ENCODE measurements at regions not wholly inside any gene's neighbourhood (a gene's known extent, or its start where the extent isn't known, plus 50 kb on each side); places are given as distances from the start of the nearest gene placed in this dataset.
"Not testable (repeated sequence)": the region's sequence is repeated elsewhere in the genome, so short reads cannot be mapped to it uniquely, and the experiment has no call there.

- POLR2A ChIA-PET: no interaction called here
- TF ChIP-seq ARNT (IDR thresholded peaks at IDR 0.05) (no peak), FOXK2 (IDR thresholded peaks at IDR 0.05) (no peak), TARDBP (IDR thresholded peaks at IDR 0.05) (no peak), LEF1 (IDR thresholded peaks at IDR 0.05; ENCODE audit: borderline replicate concordance) (no peak), BHLHE40 (IDR thresholded peaks at IDR 0.05; ENCODE audit: borderline replicate concordance) (no peak), FOXA1 (IDR thresholded peaks at IDR 0.05) (no peak), CTBP1 (IDR thresholded peaks at IDR 0.05; ENCODE audit: borderline replicate concordance) (no peak), HDGF (IDR thresholded peaks at IDR 0.05; ENCODE audit: borderline replicate concordance) (no peak)
- CTCF ChIA-PET: no interaction called here
- no peak for DNase-seq (ENCODE audit: extremely low spot score)
Observed at GRCh38 chr6:4480788-4481735, 295.1 kb upstream of the CDYL start.

DNA sequence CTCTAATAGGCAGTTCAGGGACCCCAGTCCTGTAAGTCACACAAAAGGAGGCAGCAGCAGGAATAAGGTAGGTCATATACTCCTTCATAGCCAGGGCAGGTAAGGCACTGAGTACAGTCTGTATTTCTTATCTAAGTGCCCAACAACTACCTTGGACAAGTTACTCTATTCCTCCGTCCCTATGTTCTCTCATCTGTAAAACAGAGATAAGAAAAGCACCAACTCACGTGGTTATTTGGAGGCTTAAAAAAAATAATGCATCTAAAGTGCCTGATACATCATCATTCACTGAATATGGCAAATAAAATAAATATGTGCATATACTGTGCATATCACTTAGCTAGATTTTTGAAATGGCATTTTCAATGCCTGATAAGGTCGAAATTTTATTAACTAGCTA is 298.1 kb upstream of the CDYL start:
- CTCF ChIA-PET: no interaction called here
- POLR2A ChIA-PET: no interaction called here
- no peak for TF ChIP-seq SP1 (IDR thresholded peaks at IDR 0.05)
- no peak for TF ChIP-seq FOXA1 (IDR thresholded peaks at IDR 0.05)
- no peak for TF ChIP-seq NFRKB (IDR thresholded peaks at IDR 0.05)
- no peak for TF ChIP-seq HDGF (IDR thresholded peaks at IDR 0.05; ENCODE audit: borderline replicate concordance)
- TF ChIP-seq, protein P1, sequence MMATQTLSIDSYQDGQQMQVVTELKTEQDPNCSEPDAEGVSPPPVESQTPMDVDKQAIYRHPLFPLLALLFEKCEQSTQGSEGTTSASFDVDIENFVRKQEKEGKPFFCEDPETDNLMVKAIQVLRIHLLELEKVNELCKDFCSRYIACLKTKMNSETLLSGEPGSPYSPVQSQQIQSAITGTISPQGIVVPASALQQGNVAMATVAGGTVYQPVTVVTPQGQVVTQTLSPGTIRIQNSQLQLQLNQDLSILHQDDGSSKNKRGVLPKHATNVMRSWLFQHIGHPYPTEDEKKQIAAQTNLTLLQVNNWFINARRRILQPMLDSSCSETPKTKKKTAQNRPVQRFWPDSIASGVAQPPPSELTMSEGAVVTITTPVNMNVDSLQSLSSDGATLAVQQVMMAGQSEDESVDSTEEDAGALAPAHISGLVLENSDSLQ (IDR thresholded peaks at IDR 0.05): no peak
- no peak for TF ChIP-seq TARDBP (IDR thresholded peaks at IDR 0.05)
- no peak for TF ChIP-seq SUZ12 (IDR thresholded peaks at IDR 0.05)
- TF ChIP-seq ELF4 (IDR thresholded peaks at IDR 0.05): no peak
- no peak for TF ChIP-seq BHLHE40 (IDR thresholded peaks at IDR 0.05; ENCODE audit: borderline replicate concordance)
- TF ChIP-seq L3MBTL2 (conservative IDR thresholded peaks at IDR 0.05): no peak
- TF ChIP-seq LEF1 (IDR thresholded peaks at IDR 0.05; ENCODE audit: borderline replicate concordance): no peak
- DNase-seq (ENCODE audit: extremely low spot score): no peak

- no peak for TF ChIP-seq SP1 (IDR thresholded peaks at IDR 0.05)
- TF ChIP-seq FOXK2 (IDR thresholded peaks at IDR 0.05): no peak
- no peak for TF ChIP-seq FOXA1 (IDR thresholded peaks at IDR 0.05)
- TF ChIP-seq SUZ12 (IDR thresholded peaks at IDR 0.05): no peak
- no peak for TF ChIP-seq ZNF384 (IDR thresholded peaks at IDR 0.05)
- TF ChIP-seq HDGF (IDR thresholded peaks at IDR 0.05; ENCODE audit: borderline replicate concordance): no peak
- TF ChIP-seq ARNT (IDR thresholded peaks at IDR 0.05): no peak
- no peak for TF ChIP-seq CTBP1 (IDR thresholded peaks at IDR 0.05; ENCODE audit: borderline replicate concordance)
- TF ChIP-seq NFRKB (IDR thresholded peaks at IDR 0.05): no peak
- no peak for TF ChIP-seq ELF4 (IDR thresholded peaks at IDR 0.05)
- ChIA-PET CTCF (no interaction called here), POLR2A (no interaction called here)
- no peak for DNase-seq (ENCODE audit: extremely low spot score)
Observed at GRCh38 chr6:4474810-4475209, 301.4 kb upstream of the CDYL start.

- no peak for DNase-seq (ENCODE audit: extremely low spot score)
- ChIA-PET CTCF (interaction anchor here (0.6 kb wide), 1 partner anchor 717 kb away, joined by 4 read pairs; no protein-coding TSS in a partner anchor), POLR2A (no interaction called here)
- TF ChIP-seq FOXA1 (IDR thresholded peaks at IDR 0.05) (no peak), FOXK2 (IDR thresholded peaks at IDR 0.05) (no peak), BHLHE40 (IDR thresholded peaks at IDR 0.05; ENCODE audit: borderline replicate concordance) (no peak), LEF1 (IDR thresholded peaks at IDR 0.05; ENCODE audit: borderline replicate concordance) (no peak), SUZ12 (IDR thresholded peaks at IDR 0.05) (no peak), FOXM1 (IDR thresholded peaks at IDR 0.05; ENCODE audit: borderline replicate concordance) (no peak), HDGF (IDR thresholded peaks at IDR 0.05; ENCODE audit: borderline replicate concordance) (no peak), CTBP1 (IDR thresholded peaks at IDR 0.05; ENCODE audit: borderline replicate concordance) (no peak), ARNT (IDR thresholded peaks at IDR 0.05) (no peak), L3MBTL2 (conservative IDR thresholded peaks at IDR 0.05) (no peak), SP1 (IDR thresholded peaks at IDR 0.05) (no peak)
- TF ChIP-seq, protein P1 (IDR thresholded peaks at IDR 0.05): no peak
Observed at GRCh38 chr6:4472969-4473642, 303.1 kb upstream of the CDYL start.

- TF ChIP-seq SUZ12 (IDR thresholded peaks at IDR 0.05): no peak
- TF ChIP-seq TARDBP (IDR thresholded peaks at IDR 0.05): no peak
- no peak for TF ChIP-seq FOXA1 (IDR thresholded peaks at IDR 0.05)
- TF ChIP-seq L3MBTL2 (conservative IDR thresholded peaks at IDR 0.05): no peak
- no peak for TF ChIP-seq FOXK2 (IDR thresholded peaks at IDR 0.05)
- TF ChIP-seq, protein P1 (IDR thresholded peaks at IDR 0.05): no peak
- TF ChIP-seq BHLHE40 (IDR thresholded peaks at IDR 0.05; ENCODE audit: borderline replicate concordance): no peak
- TF ChIP-seq ZNF384 (IDR thresholded peaks at IDR 0.05): no peak
- DNase-seq (ENCODE audit: extremely low spot score): no peak
- POLR2A ChIA-PET: no interaction called here
- CTCF ChIA-PET: interaction anchor here (0.6 kb wide), 1 partner anchor 716 kb away, joined by 4 read pairs; no protein-coding TSS in a partner anchor
Observed at GRCh38 chr6:4472222-4472621, 304.0 kb upstream of the CDYL start.

GRCh38 chr6:4471515-4471914 is 304.7 kb upstream of the CDYL start:
- DNase-seq (ENCODE audit: extremely low spot score); CTCF ChIA-PET; POLR2A ChIA-PET: not testable (repeated sequence)

Data from HEK293T (cell line).